Heart left ventricle (tissue), 13 donors: ENCODE measurements at regions not wholly inside any gene's neighbourhood (a gene's known extent, or its start where the extent isn't known, plus 50 kb on each side); places are given as distances from the start of the nearest gene placed in this dataset.

Experiments used
- CTCF ChIP-seq, 12 donors: fragments of 200-600 bp; sonication (generic) in 4 of 12; IDR thresholded peaks; one replicate each; pipeline versions ENCODE4 v1.5.0 to v1.8.0; 2018 to 2022; ENCODE audit warnings: antibody characterized with exemption in 12 of 12, mild to moderate bottlenecking in 5 of 12
- POLR2A ChIP-seq, 2 donors: fragments of 450-650 bp; IDR thresholded peaks; one replicate each; pipeline ENCODE4 v1.6.1; 2017; ENCODE audit warnings: antibody characterized with exemption in 2 of 2, mild to moderate bottlenecking in 2 of 2, moderate library complexity in 2 of 2
- donor health status: ischemic (EF 13 %, LVEDD 7.1; RV severe dilation, severe dysfunction).
- donor health status: DM: no; HTN: yes; CAD: no.
- donor health status: DM: no; HTN: no; CAD: no.
- donor health status: ischemic (EF 25% LVEDD 6.9; RV normal size, moderate dysfunction).
- donor health status: ischemic (EF 25% LVEDD 5.7; RV mildly dilated, moderate dysfunction).
- donor health status: ischemic (EF 35%, LVEDD 5.7; RV mildly dilated, moderate dysfunction).
- donor health status: nonischemic (EF 11% LVEDD 7.7; RV severe dilation, severe dysfunction).
- donor health status: DM: yes; HTN: yes; CAD: no.
- donor health status: PGD.
- donor health status: ischemic (EF 29% LVEDD 5.4; RV normal size, mild dysfunction).
- donor health status: nonischemic (EF 23%, LVEDD 6.1; RV moderate dilation, normal function).

GRCh38 chr3:110343945-110344344, 727.7 kb upstream of the NECTIN3 start:
- TF ChIP-seq CTCF (IDR thresholded peaks at IDR 0.05) (no peak), POLR2A (IDR thresholded peaks at IDR 0.05) (no peak)
